ENCODE measurements at regions not wholly inside any gene's neighbourhood (a gene's known extent, or its start where the extent isn't known, plus 50 kb on each side); places are given as distances from the start of the nearest gene placed in this dataset.

- TF ChIP-seq CTCF (IDR thresholded peaks at IDR 0.05; ENCODE audit: borderline replicate concordance), result no peak
- Histone ChIP-seq H3K27me3 (ENCODE audit: low read depth) (no peaks in the 10 kb centered on the region), H3K4me3 (no peak overlapping the region), H3K36me3 (no peaks in the 10 kb centered on the region), H3K27ac (replicated peaks) (no peak overlapping the region), H3K4me1 (peaks cover 10% of the 10 kb centered on the region), H3K9me3 (replicated peaks) (no peaks in the 10 kb centered on the region)
- no peak for DNase-seq
- intact Hi-C loops (cut with micrococcal nuclease), result no loop called here
Measured at GRCh38 chr10:28220811-28221210, 82.1 kb downstream of the MPP7 start.

- no peak overlapping the region for H3K27ac ChIP-seq (replicated peaks)
- H3K27me3 ChIP-seq (ENCODE audit: low read depth), result no peaks in the 10 kb centered on the region
- H3K4me3 ChIP-seq, result no peak overlapping the region
- no peaks in the 10 kb centered on the region for H3K36me3 ChIP-seq
- H3K9me3 ChIP-seq (replicated peaks), result no peaks in the 10 kb centered on the region
- no peak for TF ChIP-seq CTCF (IDR thresholded peaks at IDR 0.05; ENCODE audit: borderline replicate concordance)
- intact Hi-C loops (cut with micrococcal nuclease), result no loop called here
- peaks cover 10% of the 10 kb centered on the region for H3K4me1 ChIP-seq
- no peak for DNase-seq
Measured at GRCh38 chr10:28219251-28219650, 83.6 kb downstream of the MPP7 start.

GRCh38 chr10:28217848-28218247, 85.0 kb downstream of the MPP7 start:
- intact Hi-C loops (cut with micrococcal nuclease), result no loop called here
- no peak for DNase-seq
- H3K4me3 ChIP-seq, result no peak overlapping the region
- H3K36me3 ChIP-seq, result no peaks in the 10 kb centered on the region
- no peak overlapping the region for H3K27ac ChIP-seq (replicated peaks)
- peaks cover 10% of the 10 kb centered on the region for H3K4me1 ChIP-seq
- H3K9me3 ChIP-seq (replicated peaks), result no peaks in the 10 kb centered on the region
- no peak for TF ChIP-seq CTCF (IDR thresholded peaks at IDR 0.05; ENCODE audit: borderline replicate concordance)
- no peaks in the 10 kb centered on the region for H3K27me3 ChIP-seq (ENCODE audit: low read depth)

- Histone ChIP-seq H3K9me3 (replicated peaks) (no peaks in the 10 kb centered on the region), H3K4me1 (peaks cover 2% of the 10 kb centered on the region), H3K36me3 (no peaks in the 10 kb centered on the region), H3K27ac (replicated peaks) (no peak overlapping the region), H3K27me3 (ENCODE audit: low read depth) (no peaks in the 10 kb centered on the region), H3K4me3 (no peak overlapping the region)
- no peak for TF ChIP-seq CTCF (IDR thresholded peaks at IDR 0.05; ENCODE audit: borderline replicate concordance)
- DNase-seq, result no peak
- intact Hi-C loops (cut with micrococcal nuclease), result no loop called here
Measured at GRCh38 chr10:28215930-28216329, 86.9 kb downstream of the MPP7 start.

- H3K27me3 ChIP-seq (ENCODE audit: low read depth), result no peaks in the 10 kb centered on the region
- intact Hi-C loops (cut with micrococcal nuclease), result no loop called here
- H3K9me3 ChIP-seq (replicated peaks), result no peaks in the 10 kb centered on the region
- no peaks in the 10 kb centered on the region for H3K4me1 ChIP-seq
- no peaks in the 10 kb centered on the region for H3K36me3 ChIP-seq
- DNase-seq, result no peak
- no peak overlapping the region for H3K4me3 ChIP-seq
- no peak for TF ChIP-seq CTCF (IDR thresholded peaks at IDR 0.05; ENCODE audit: borderline replicate concordance)
- no peak overlapping the region for H3K27ac ChIP-seq (replicated peaks)
Measured at GRCh38 chr10:28214219-28214618, 88.6 kb downstream of the MPP7 start.

- intact Hi-C loops (cut with micrococcal nuclease), result no loop called here
- H3K27ac ChIP-seq (replicated peaks), result no peak overlapping the region
- peaks cover 8% of the 10 kb centered on the region for H3K9me3 ChIP-seq (replicated peaks)
- no peaks in the 10 kb centered on the region for H3K36me3 ChIP-seq
- H3K4me3 ChIP-seq, result no peak overlapping the region
- DNase-seq, result no peak
- no peaks in the 10 kb centered on the region for H3K27me3 ChIP-seq (ENCODE audit: low read depth)
- H3K4me1 ChIP-seq, result no peaks in the 10 kb centered on the region
- TF ChIP-seq CTCF (IDR thresholded peaks at IDR 0.05; ENCODE audit: borderline replicate concordance), result no peak
Measured at GRCh38 chr10:28211759-28212158, 91.1 kb downstream of the MPP7 start.

Measured in left ventricle myocardium inferior (tissue), 1 donor.